ENCODE measurements at regions not wholly inside any gene's neighbourhood (a gene's known extent, or its start where the extent isn't known, plus 50 kb on each side); places are given as distances from the start of the nearest gene placed in this dataset.

- TF ChIP-seq CTCF (IDR thresholded peaks at IDR 0.05), result no peak
- no peak for TF ChIP-seq POLR2A (IDR thresholded peaks at IDR 0.05)
Observed at GRCh38 chr18:25420077-25420825, 68.3 kb upstream of the ZNF521 start.
